ENCODE measurements at regions not wholly inside any gene's neighbourhood (a gene's known extent, or its start where the extent isn't known, plus 50 kb on each side); places are given as distances from the start of the nearest gene placed in this dataset.

DNA sequence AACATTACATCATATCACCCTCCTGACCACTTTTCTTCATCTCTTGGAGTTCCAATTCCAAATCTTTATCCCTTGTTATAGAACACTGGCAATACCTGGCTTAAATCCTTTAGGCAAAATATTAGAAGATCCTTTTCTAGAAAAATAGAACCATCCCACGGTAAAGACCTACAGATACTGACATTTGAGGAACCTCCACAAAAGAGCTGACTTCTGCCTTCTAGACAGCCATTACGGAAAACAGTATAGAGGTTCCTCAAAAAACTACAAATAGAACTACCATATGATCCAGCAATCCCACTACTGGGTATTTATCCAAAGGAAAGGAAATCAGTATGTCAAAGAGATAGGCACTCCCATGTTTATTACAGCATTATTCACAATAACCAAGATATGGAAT, 241.7 kb upstream of the AMIGO2 start:
- TF ChIP-seq CTCF (IDR thresholded peaks at IDR 0.05) = no peak
- DNase-seq (no peak), ATAC-seq (no peak)
- Histone ChIP-seq H3K27ac (no peak overlapping the region), H3K9me3 (no peaks in the 10 kb centered on the region), H3K4me3 (no peak overlapping the region), H3K4me1 (peaks cover 8% of the 10 kb centered on the region), H3K36me3 (no peaks in the 10 kb centered on the region), H3K27me3 (ENCODE audit: low read depth) (no peaks in the 10 kb centered on the region)
- intact Hi-C loops (cut with DNase I) = no loop called here

GRCh38 chr12:47319746-47320145, 240.0 kb upstream of the AMIGO2 start:
- no peak overlapping the region for H3K4me3 ChIP-seq
- H3K4me1 ChIP-seq = peaks cover 16% of the 10 kb centered on the region
- H3K27ac ChIP-seq = no peak overlapping the region
- no peak for ATAC-seq
- intact Hi-C loops (cut with DNase I) = no loop called here
- H3K27me3 ChIP-seq (ENCODE audit: low read depth) = no peaks in the 10 kb centered on the region
- TF ChIP-seq CTCF (IDR thresholded peaks at IDR 0.05) = no peak
- no peaks in the 10 kb centered on the region for H3K9me3 ChIP-seq
- no peak for DNase-seq
- H3K36me3 ChIP-seq = no peaks in the 10 kb centered on the region

GRCh38 chr12:47318963-47319362, 239.2 kb upstream of the AMIGO2 start:
- no peak for ATAC-seq
- DNase-seq = no peak
- H3K4me3 ChIP-seq = no peak overlapping the region
- no peak for TF ChIP-seq CTCF (IDR thresholded peaks at IDR 0.05)
- peaks cover 16% of the 10 kb centered on the region for H3K4me1 ChIP-seq
- no peaks in the 10 kb centered on the region for H3K36me3 ChIP-seq
- intact Hi-C loops (cut with DNase I) = no loop called here
- no peaks in the 10 kb centered on the region for H3K9me3 ChIP-seq
- H3K27ac ChIP-seq = no peak overlapping the region
- H3K27me3 ChIP-seq (ENCODE audit: low read depth) = no peaks in the 10 kb centered on the region

DNA sequence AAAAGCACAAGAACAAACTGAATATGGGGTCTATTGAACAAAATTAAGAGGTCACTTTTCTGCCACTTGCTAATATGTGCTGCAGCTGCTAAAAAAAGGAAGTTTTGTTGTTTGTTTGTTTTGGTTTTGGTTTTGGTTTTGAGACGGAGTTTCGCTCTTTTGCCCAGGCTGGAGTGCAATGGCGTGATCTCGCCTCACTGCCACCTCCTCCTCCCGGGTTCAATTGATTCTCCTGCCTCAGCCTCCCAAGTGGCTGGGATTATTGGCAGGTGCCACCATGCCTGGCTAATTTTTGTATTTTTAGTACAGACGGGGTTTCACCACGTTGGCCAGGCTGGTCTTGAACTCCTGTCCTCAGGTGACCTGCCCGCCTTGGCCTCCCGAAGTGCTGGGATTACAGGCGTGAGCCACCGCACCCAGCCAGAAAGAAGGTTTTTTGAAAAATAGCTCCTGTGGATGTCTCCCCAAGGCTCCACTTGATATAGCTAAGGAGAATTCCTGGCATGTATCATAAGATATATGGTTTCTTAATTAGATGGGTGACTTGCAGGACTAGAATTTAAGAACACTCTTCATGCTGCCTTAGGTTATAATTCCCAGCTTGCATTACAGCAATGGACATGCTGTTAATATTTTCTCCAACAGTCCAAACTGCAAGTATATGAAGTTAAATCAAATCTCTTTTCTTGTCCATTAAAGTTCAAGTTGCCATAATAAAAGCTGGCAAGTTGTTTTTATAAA, 237.6 kb upstream of the AMIGO2 start:
- ATAC-seq (no peak), DNase-seq (no peak)
- intact Hi-C loops (cut with DNase I) = no loop called here
- Histone ChIP-seq H3K4me3 (peak overlapping the region; percentile 24), H3K4me1 (peaks cover 16% of the 10 kb centered on the region), H3K36me3 (no peaks in the 10 kb centered on the region), H3K27me3 (ENCODE audit: low read depth) (no peaks in the 10 kb centered on the region), H3K27ac (peak overlapping the region; percentile 61), H3K9me3 (no peaks in the 10 kb centered on the region)
- TF ChIP-seq CTCF (IDR thresholded peaks at IDR 0.05) = no peak

DNA sequence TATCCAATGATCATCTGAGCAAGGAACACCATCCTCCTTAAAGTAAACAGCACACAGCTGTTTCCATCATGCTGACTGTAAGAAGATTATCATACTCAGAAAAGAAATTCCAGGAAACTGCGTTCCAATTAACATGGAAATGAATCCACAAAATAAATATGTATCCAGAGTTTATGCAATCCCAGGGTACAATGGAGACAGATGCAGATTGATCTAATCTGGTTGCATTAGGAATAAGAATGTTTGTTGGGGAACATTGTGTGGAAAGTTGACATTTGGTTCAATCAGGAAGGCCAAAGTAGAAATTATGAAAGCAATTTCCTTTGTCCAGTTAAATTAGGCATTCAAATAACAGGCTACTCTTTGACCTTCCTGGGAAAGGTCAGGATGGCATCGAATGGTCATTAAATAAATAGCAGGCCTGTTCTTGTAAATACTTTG, 236.9 kb upstream of the AMIGO2 start:
- no peak for TF ChIP-seq CTCF (IDR thresholded peaks at IDR 0.05)
- DNase-seq (no peak), ATAC-seq (peak in 1 of 2 donors; percentile 46)
- peaks cover 16% of the 10 kb centered on the region for H3K4me1 ChIP-seq
- no peak overlapping the region for H3K4me3 ChIP-seq
- H3K27ac ChIP-seq = peak overlapping the region; percentile 61
- no peaks in the 10 kb centered on the region for H3K27me3 ChIP-seq (ENCODE audit: low read depth)
- H3K9me3 ChIP-seq = no peaks in the 10 kb centered on the region
- intact Hi-C loops (cut with DNase I) = no loop called here
- no peaks in the 10 kb centered on the region for H3K36me3 ChIP-seq
